ENCODE measurements at regions not wholly inside any gene's neighbourhood (a gene's known extent, or its start where the extent isn't known, plus 50 kb on each side); places are given as distances from the start of the nearest gene placed in this dataset.

- in situ Hi-C loops (cut with HindIII; ENCODE audit: low pct_unique_long_range_greater_than_20kb, low sequenced_read_pairs): no loop called here
- DNase-seq (ENCODE audit: low read depth, low spot score): no peak
Measured at GRCh38 chr1:189522441-189522840, 955.2 kb downstream of the BRINP3 start.

DNA sequence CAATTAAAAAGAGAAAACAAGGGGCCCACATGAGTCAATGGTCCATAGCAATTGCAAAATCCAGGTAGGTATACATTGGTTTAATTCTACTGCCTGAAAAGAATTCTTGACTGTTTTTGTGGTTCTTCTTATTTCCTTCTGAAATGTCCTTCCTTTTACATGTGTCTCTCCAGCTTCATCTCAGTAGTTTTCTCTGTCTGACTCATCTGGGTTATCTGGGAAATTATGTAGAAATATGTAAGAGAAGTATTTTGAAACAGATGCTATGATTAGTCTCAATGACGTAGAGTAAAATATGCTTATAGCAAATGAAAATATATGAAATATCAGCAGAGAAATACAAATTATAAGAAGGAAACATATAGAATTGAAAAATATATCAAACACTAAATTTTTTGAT is 953.2 kb downstream of the BRINP3 start:
- no peak for DNase-seq (ENCODE audit: low read depth, low spot score)
- in situ Hi-C loops (cut with HindIII; ENCODE audit: low pct_unique_long_range_greater_than_20kb, low sequenced_read_pairs): no loop called here

DNA sequence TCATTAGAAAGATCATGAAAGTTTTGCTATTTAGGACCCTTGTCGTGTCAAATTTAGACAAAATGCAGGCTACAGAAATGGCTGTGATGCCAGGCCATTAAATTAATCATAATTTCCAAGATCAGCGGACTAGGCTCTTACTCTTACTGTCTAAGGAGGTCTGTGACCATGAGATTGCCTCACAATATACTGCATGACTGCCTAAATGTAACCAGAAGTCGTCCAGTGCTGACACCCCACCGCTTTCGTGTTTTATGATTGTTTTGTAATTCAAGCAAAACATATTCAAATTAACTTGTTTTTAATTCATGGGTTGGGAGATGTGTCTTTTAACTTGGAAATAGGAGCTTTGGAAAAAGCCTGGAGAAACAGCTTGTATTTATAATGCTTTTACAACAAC is 947.5 kb downstream of the BRINP3 start:
- in situ Hi-C loops (cut with HindIII; ENCODE audit: low pct_unique_long_range_greater_than_20kb, low sequenced_read_pairs): no loop called here

DNA sequence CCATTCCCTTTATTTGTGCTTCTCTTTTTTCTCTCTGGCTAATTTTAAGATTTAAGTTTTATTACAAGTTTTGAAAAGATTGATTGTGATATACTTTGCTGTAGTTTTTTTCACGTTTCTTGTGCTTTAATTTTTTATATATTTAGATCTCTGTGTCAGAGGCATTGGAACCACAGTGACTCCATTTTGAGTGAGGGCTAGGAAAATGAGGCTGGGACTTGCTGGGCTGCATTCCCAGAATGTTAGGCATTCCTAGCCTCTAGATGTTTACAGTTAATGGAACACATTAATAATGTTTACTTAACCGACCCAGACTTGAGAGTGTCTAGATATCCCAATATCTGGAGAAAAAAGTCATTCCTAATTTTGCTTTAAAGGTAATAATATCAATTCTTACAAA is 939.4 kb downstream of the BRINP3 start:
- in situ Hi-C loops (cut with HindIII; ENCODE audit: low pct_unique_long_range_greater_than_20kb, low sequenced_read_pairs): no loop called here
- no peak for DNase-seq (ENCODE audit: low read depth, low spot score)

More for the DNA sequence above, 947.5 kb downstream of the BRINP3 start:
- no peak for DNase-seq (ENCODE audit: low read depth, low spot score)

DNA sequence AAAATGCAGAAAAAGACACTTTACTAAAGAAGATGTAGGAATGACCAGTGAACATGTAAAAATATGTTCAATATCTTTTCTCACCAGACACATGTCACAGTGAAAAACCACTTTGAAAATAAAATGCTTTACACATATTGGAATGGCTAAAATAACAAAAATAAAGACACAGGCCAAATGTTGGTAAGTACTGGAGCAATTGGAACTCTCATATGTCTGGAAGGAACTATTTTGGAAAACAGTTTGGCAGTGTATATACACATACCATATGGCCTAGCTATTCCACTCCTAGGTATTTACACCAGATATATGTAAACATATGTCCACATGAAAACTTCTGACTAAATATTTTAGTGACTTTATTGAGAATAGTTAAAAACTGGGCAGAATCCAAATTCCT is 927.2 kb downstream of the BRINP3 start:
- in situ Hi-C loops (cut with HindIII; ENCODE audit: low pct_unique_long_range_greater_than_20kb, low sequenced_read_pairs): no loop called here
- no peak for DNase-seq (ENCODE audit: low read depth, low spot score)

DNA sequence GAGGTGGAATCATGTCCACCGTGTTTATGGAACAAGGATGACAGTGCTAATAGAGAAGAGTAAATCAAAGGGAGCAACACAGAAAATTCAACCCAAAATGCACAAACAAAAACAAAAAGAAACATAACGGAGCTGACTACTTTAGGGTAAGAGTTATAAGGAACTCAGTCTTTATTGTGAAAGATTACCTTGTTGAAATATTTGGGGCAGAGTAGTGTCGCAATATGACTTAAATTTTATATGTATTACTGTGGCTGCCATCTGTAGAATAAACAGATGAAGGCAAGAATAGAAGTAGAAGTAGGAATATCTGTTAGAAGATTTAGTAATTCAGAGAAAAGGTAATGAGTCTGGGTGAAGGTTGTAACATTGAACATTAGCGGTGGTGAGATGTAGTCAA is 913.9 kb downstream of the BRINP3 start:
- DNase-seq (ENCODE audit: low read depth, low spot score): no peak
- in situ Hi-C loops (cut with HindIII; ENCODE audit: low pct_unique_long_range_greater_than_20kb, low sequenced_read_pairs): no loop called here

DNA sequence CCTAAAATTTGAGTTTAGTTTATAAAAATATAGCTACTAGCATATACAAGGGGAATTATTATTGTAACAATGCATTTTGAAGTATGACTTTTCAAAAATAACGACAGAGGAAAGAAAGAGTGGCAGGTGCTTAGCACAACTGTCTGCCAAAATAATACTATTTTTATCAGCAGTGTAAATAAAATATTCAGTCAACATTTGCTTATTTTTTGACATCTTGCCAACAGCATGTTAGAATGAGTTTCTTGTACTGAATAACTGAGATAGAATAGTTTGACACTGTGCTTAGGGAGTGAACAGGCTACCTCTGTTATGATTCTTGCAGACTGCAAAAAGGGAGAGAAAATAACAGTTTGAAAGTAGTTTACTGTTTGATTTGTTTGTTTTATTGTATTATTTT is 909.8 kb downstream of the BRINP3 start:
- no peak for DNase-seq (ENCODE audit: low read depth, low spot score)
- in situ Hi-C loops (cut with HindIII; ENCODE audit: low pct_unique_long_range_greater_than_20kb, low sequenced_read_pairs): no loop called here

DNA sequence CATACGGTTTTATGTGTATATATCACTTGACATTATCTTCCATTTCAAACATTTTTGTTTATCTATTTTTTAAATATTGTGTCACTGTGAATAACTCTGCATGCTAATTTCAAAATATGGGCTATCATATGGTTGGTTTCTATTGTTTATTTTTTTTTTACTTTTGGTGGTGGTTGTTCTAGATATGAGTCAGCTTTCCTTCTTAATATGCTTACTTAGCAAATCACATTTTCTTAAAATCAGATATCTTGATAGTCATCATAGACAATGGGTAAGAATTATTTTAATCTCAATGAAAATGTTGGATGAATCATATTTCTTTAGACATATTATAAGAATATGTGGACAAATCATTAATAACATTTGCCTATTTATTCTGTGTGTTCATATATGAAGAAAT is 881.5 kb downstream of the BRINP3 start:
- DNase-seq (ENCODE audit: low read depth, low spot score): no peak
- in situ Hi-C loops (cut with HindIII; ENCODE audit: low pct_unique_long_range_greater_than_20kb, low sequenced_read_pairs): no loop called here

DNA sequence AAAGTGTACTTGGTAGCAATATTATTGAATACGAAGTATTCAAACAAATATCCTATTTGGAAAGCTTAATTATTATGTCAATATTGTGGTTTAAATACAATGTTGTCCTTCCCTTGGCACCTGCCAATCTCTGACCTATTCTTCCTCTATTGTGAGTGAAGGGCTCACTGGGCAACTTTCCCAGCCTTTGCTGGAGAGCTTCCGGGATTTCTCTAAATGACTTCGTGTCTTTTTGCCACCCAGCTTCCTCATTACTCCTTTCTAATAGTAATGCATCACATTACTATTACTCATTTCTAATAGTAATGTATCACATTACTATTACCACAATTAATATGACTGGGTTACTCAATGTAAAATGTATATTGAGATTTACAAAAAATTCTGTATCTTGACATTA is 880.6 kb downstream of the BRINP3 start:
- no peak for DNase-seq (ENCODE audit: low read depth, low spot score)
- in situ Hi-C loops (cut with HindIII; ENCODE audit: low pct_unique_long_range_greater_than_20kb, low sequenced_read_pairs): no loop called here

DNA sequence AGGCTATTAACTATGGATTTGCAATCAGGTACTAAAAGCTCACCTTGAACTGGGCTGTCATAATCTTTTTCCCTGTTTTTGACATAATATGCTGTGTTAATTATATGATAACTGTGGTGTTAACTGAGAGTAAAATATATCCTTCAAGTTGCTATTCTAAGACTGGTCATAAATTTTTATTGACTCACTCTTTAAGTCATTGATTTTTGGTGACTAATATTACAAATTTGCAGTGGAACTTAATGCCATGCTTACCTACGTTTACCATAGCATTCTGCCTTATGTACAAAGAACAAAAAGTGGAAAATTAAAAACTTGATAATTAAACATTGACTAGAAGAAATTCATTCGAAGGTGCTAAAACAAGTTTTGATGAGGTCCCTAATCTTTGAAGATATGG is 872.4 kb downstream of the BRINP3 start:
- in situ Hi-C loops (cut with HindIII; ENCODE audit: low pct_unique_long_range_greater_than_20kb, low sequenced_read_pairs): no loop called here
- no peak for DNase-seq (ENCODE audit: low read depth, low spot score)

DNA sequence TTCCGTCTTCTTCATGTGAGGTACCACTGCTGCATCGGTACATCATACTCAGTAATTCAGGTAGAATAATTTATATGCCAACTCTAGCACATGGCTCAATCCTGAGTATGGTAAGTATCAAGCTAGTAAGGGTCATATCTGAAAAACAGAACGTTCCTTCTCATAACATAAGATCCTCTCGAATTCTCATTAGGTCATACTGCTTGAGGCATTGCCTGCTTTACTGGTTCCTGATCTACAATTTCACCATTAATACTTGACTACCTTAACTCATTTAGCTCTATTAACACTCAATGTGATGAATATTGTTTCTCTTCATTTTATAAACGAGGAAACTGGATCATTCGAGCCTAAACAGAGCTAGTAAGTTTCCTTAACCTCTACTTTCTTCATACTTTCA is 871.6 kb downstream of the BRINP3 start:
- no peak for DNase-seq (ENCODE audit: low read depth, low spot score)
- in situ Hi-C loops (cut with HindIII; ENCODE audit: low pct_unique_long_range_greater_than_20kb, low sequenced_read_pairs): no loop called here

GRCh38 chr1:189606795-189607476 is 870.7 kb downstream of the BRINP3 start:
- no peak for DNase-seq (ENCODE audit: low read depth, low spot score)
- in situ Hi-C loops (cut with HindIII; ENCODE audit: low pct_unique_long_range_greater_than_20kb, low sequenced_read_pairs): no loop called here

DNA sequence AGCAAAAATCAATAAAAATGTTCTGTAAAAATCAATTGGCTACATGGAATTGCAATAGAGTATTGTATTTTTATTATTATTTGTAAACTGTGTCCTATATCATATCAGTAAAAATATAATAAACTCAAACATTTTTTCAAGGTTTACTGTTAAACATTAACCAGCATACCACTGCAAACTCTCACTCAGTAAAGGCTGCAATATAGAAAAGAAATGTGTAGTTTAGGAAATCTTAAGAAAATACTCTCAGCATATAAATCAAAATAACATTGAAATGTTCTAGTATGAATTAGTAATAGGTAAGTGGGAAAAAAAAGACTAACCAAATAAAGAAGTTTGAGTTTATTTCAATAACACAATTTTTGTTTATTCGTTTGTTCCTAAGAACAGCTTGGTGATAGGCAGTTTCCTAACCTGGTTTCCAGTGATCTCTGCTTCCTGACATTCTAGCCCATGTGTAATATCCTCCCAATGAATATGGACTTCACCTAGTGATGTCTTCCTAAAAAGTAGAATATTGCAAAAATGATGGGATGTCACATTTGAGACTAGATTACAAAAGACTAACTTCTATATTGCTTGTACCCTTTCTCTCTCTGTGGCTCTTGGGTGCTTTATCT is 870.1 kb downstream of the BRINP3 start:
- DNase-seq (ENCODE audit: low read depth, low spot score): no peak
- in situ Hi-C loops (cut with HindIII; ENCODE audit: low pct_unique_long_range_greater_than_20kb, low sequenced_read_pairs): no loop called here

DNA sequence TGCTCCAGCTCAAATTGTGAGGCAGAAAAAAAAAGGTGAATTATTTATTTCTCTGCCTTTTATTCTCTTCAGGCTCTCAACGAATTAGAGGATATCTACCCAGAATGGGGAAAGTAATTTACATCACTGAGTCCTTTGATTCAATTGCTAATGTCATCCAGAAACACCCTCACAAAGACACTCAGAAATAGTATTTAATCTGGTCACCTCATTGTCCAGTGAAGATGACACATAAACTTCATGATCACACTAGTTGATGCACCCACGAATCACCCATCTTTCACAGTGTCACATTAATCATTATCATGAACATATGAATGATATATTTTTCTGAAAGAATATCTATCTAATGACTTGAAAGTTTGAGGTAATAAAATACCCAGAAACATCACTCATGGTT is 868.5 kb downstream of the BRINP3 start:
- in situ Hi-C loops (cut with HindIII; ENCODE audit: low pct_unique_long_range_greater_than_20kb, low sequenced_read_pairs): no loop called here
- DNase-seq (ENCODE audit: low read depth, low spot score): no peak

GRCh38 chr1:189616893-189617292 is 860.8 kb downstream of the BRINP3 start:
- in situ Hi-C loops (cut with HindIII; ENCODE audit: low pct_unique_long_range_greater_than_20kb, low sequenced_read_pairs): no loop called here
- DNase-seq (ENCODE audit: low read depth, low spot score): peak; percentile 21

GRCh38 chr1:189619682-189620332 is 857.9 kb downstream of the BRINP3 start:
- in situ Hi-C loops (cut with HindIII; ENCODE audit: low pct_unique_long_range_greater_than_20kb, low sequenced_read_pairs): no loop called here

GRCh38 chr1:189620471-189620870 is 857.2 kb downstream of the BRINP3 start:
- in situ Hi-C loops (cut with HindIII; ENCODE audit: low pct_unique_long_range_greater_than_20kb, low sequenced_read_pairs): no loop called here
- DNase-seq (ENCODE audit: low read depth, low spot score): no peak

More at GRCh38 chr1:189619682-189620332, 857.9 kb downstream of the BRINP3 start:
- peak; percentile 23 for DNase-seq (ENCODE audit: low read depth, low spot score)

GRCh38 chr1:189623336-189623735 is 854.3 kb downstream of the BRINP3 start:
- in situ Hi-C loops (cut with HindIII; ENCODE audit: low pct_unique_long_range_greater_than_20kb, low sequenced_read_pairs): no loop called here
- no peak for DNase-seq (ENCODE audit: low read depth, low spot score)

GRCh38 chr1:189627427-189627826 is 850.2 kb downstream of the BRINP3 start:
- no peak for DNase-seq (ENCODE audit: low read depth, low spot score)
- in situ Hi-C loops (cut with HindIII; ENCODE audit: low pct_unique_long_range_greater_than_20kb, low sequenced_read_pairs): no loop called here

Data from SK-MEL-5 (cell line).